ENCODE measurements at regions not wholly inside any gene's neighbourhood (a gene's known extent, or its start where the extent isn't known, plus 50 kb on each side); places are given as distances from the start of the nearest gene placed in this dataset.

- Histone ChIP-seq H3K27ac (ENCODE audit: insufficient read depth, low read depth, low read length) (no peak overlapping the region), H3K9me3 (replicated peaks; ENCODE audit: control insufficient read depth, insufficient read depth, low read length) (peaks cover 9% of the 10 kb centered on the region), H3K79me2 (ENCODE audit: control insufficient read depth, insufficient read depth, low read length) (no peaks in the 10 kb centered on the region), H3K4me2 (ENCODE audit: insufficient read depth, low read length) (no peak overlapping the region), H3K9me1 (replicated peaks; ENCODE audit: control insufficient read depth, extremely low read depth, insufficient read depth, low read length) (no peaks in the 10 kb centered on the region), H2AFZ (ENCODE audit: low read depth, low read length) (no peak overlapping the region), H4K20me1 (replicated peaks; ENCODE audit: control insufficient read depth, extremely low read depth, insufficient read depth, low read length) (no peaks in the 10 kb centered on the region), H3K4me3 (replicated peaks in 1 of 3; ENCODE audit: insufficient read depth in 1 of 3, low read depth in 1 of 3, low read length in 3 of 3) (no peak overlapping the region), H3K9ac (replicated peaks; ENCODE audit: extremely low read depth, insufficient read depth, low read length) (no peak overlapping the region), H3K27me3 (ENCODE audit: control insufficient read depth in 2 of 2, insufficient read depth in 2 of 2, low read length in 2 of 2) (no peaks in the 10 kb centered on the region), H3K36me3 (ENCODE audit: control insufficient read depth in 2 of 2, extremely low read depth in 1 of 2, insufficient read depth in 2 of 2, low read length in 2 of 2) (no peaks in the 10 kb centered on the region), H3K4me1 (ENCODE audit: control insufficient read depth, extremely low read depth, insufficient read depth, low read length) (no peaks in the 10 kb centered on the region)
- no peak for FAIRE-seq
- ChIA-PET POLR2A (no interaction called here), CTCF (no interaction called here)
- TF ChIP-seq JUN (IDR thresholded peaks at IDR 0.05; ENCODE audit: borderline replicate concordance, insufficient read depth, insufficient read length, low read depth): no peak
- TF ChIP-seq GATA2 (IDR thresholded peaks at IDR 0.05; ENCODE audit: insufficient read depth, insufficient read length, low read depth, low read length): no peak
- TF ChIP-seq MAX (IDR thresholded peaks at IDR 0.05; ENCODE audit: insufficient read depth, insufficient read length): no peak
- TF ChIP-seq POLR2AphosphoS5 (IDR thresholded peaks at IDR 0.05; ENCODE audit: insufficient read depth, low read depth, low read length): no peak
- no peak for TF ChIP-seq CTCF (IDR thresholded peaks at IDR 0.05; ENCODE audit: extremely low read depth in 1 of 2, insufficient read depth in 1 of 2, low read depth in 1 of 2, low read length in 2 of 2)
- TF ChIP-seq EZH2 (IDR thresholded peaks at IDR 0.05; ENCODE audit: borderline replicate concordance, low read depth, low read length, severe bottlenecking): no peak
- no peak for TF ChIP-seq MYC (IDR thresholded peaks at IDR 0.05; ENCODE audit: low read depth, low read length)
- TF ChIP-seq POLR2A (IDR thresholded peaks at IDR 0.05; ENCODE audit: low read depth, low read length): no peak
- TF ChIP-seq FOS (IDR thresholded peaks at IDR 0.05; ENCODE audit: borderline replicate concordance, insufficient read depth, low read length): no peak
- dilution Hi-C loops (cut with MboI; ENCODE audit: extremely low pct_ligation_motif_present, low sequenced_read_pairs): no loop called here
- no TSS peak for BruUV-seq (replicated peaks)
- intact Hi-C loops (cut with micrococcal nuclease): no loop called here
- no peak for DNase-seq (ENCODE audit: low read depth, low spot score)
Observed at GRCh38 chr16:5863071-5863606, 765.5 kb upstream of the EEF2KMT start.
